A549 (cell line): ENCODE measurements at regions not wholly inside any gene's neighbourhood (a gene's known extent, or its start where the extent isn't known, plus 50 kb on each side); places are given as distances from the start of the nearest gene placed in this dataset.

Source experiments
- ATAC-seq, 2 experiments: fragments of 200-7000 bp in 1 of 2; fragments of >200 bp in 1 of 2; cut with Nextera tagmentation in 1 of 2; cut with Tn5 transposase in 1 of 2; 3 replicates each; pipeline versions ENCODE4 v1.8.0 to v1.9.1; 2018 to 2020; ENCODE audit warnings: mild to moderate bottlenecking in 1 of 2, moderate library complexity in 1 of 2
- CTCF ChIA-PET: fragments of 300-600 bp; sonication (Branson Sonifier 250); formaldehyde crosslinking; extraction: SDS; loops from one replicate; lab custom pipeline; 2021; ENCODE audit warnings: antibody characterized with exemption, inconsistent platforms; lab: Yijun Ruan, JAX
- POLR2A ChIA-PET: fragments of 350-600 bp; formaldehyde crosslinking; extraction: SDS; loops from one replicate; lab custom pipeline; 2021; ENCODE audit warnings: antibody characterized with exemption, inconsistent platforms; lab: Yijun Ruan, JAX
- DNase-seq, 2 experiments: peaks; one replicate each; pipeline versions ENCODE4 v3.0.0 to v3.0.0-alpha.2; 2011 to 2016; ENCODE audit warnings: low read depth in 1 of 2, low spot score in 1 of 2
- FAIRE-seq: peaks from 2 replicates; lab custom pipeline; 2011; peaks lifted over from hg19 to GRCh38; lab: Jason Lieb, UNC
- H3K27ac ChIP-seq, 2 experiments: fragments of >200 bp; sonication (Bioruptor Twin); formaldehyde crosslinking; 3 replicates each; pipeline ENCODE4 v1.5.1; 2016 to 2017
- H3K4me1 ChIP-seq: fragments of >200 bp; sonication (Bioruptor Twin); formaldehyde crosslinking; 3 replicates; pipeline ENCODE4 v1.6.1; 2016
- H3K4me2 ChIP-seq: fragments of >200 bp; sonication (Bioruptor Twin); formaldehyde crosslinking; 3 replicates; pipeline ENCODE4 v1.6.1; 2016
- H3K4me3 ChIP-seq: fragments of >200 bp; sonication (Bioruptor Twin); formaldehyde crosslinking; 3 replicates; pipeline ENCODE4 v1.5.1; 2016
- H3K9me3 ChIP-seq: fragments of >200 bp; sonication (Bioruptor Twin); formaldehyde crosslinking; 3 replicates; pipeline ENCODE4 v1.6.1; 2016
- CHD4 ChIP-seq: fragments of 200-600 bp; sonication (generic); IDR thresholded peaks from 2 replicates; pipeline ENCODE4 v1.6.1; 2016; ENCODE audit warnings: antibody characterized with exemption, mild to moderate bottlenecking, borderline replicate concordance
- EHF ChIP-seq: fragments of 250-450 bp; sonication (Bioruptor Pico); IDR thresholded peaks from 2 replicates; pipeline ENCODE4 v1.5.0; 2020; ENCODE audit warnings: mild to moderate bottlenecking
- ESRRA ChIP-seq: fragments of 150-350 bp; IDR thresholded peaks from 2 replicates; pipeline ENCODE4 v1.6.1; 2014; ENCODE audit warnings: mild to moderate bottlenecking, low read length, borderline replicate concordance
- FOSB ChIP-seq: fragments of 250-450 bp; sonication (Bioruptor Pico); IDR thresholded peaks from 2 replicates; pipeline ENCODE4 v1.5.0; 2020; ENCODE audit warnings: mild to moderate bottlenecking, moderate library complexity
- FOSL2 ChIP-seq, 2 experiments: fragments of 450-650 bp in 1 of 2; fragments of >200 bp in 1 of 2; sonication (Bioruptor Twin) in 1 of 2; formaldehyde crosslinking; IDR thresholded peaks; 2 replicates each; pipeline versions ENCODE4 v1.5.0 to v1.6.1; 2016 to 2020; ENCODE audit warnings: mild to moderate bottlenecking in 1 of 2, moderate library complexity in 1 of 2
- HOXA7 ChIP-seq: fragments of 250-450 bp; sonication (Bioruptor Pico); IDR thresholded peaks from 2 replicates; pipeline ENCODE4 v1.5.0; 2020; ENCODE audit warnings: mild to moderate bottlenecking, moderate library complexity
- HOXB13 ChIP-seq: fragments of 250-450 bp; sonication (Bioruptor Pico); IDR thresholded peaks from 2 replicates; pipeline ENCODE4 v1.5.0; 2020; ENCODE audit warnings: low read depth, mild to moderate bottlenecking, moderate library complexity
- KDM1A ChIP-seq: fragments of 200-600 bp; sonication (generic); IDR thresholded peaks from 2 replicates; pipeline ENCODE4 v1.6.1; 2016; ENCODE audit warnings: low read depth, mild to moderate bottlenecking
- NPAS2 ChIP-seq: fragments of 250-450 bp; sonication (Bioruptor Pico); IDR thresholded peaks from 2 replicates; pipeline ENCODE4 v1.8.0; 2022; ENCODE audit warnings: mild to moderate bottlenecking, moderate library complexity, borderline replicate concordance
- NR3C1 ChIP-seq: fragments of >200 bp; sonication (Bioruptor Twin); formaldehyde crosslinking; IDR thresholded peaks from 3 replicates; pipeline ENCODE4 v1.6.1; 2017
- POLR2AphosphoS2 ChIP-seq: conservative IDR thresholded peaks from 2 replicates; pipeline ENCODE4 v1.6.1; 2012; ENCODE audit warnings: low read length, improper control_type of control experiment, inconsistent platforms
- RCOR1 ChIP-seq: fragments of 150-350 bp; IDR thresholded peaks from 2 replicates; pipeline ENCODE4 v1.6.1; 2014; ENCODE audit warnings: antibody characterized with exemption, low read length, low read depth
- SMC3 ChIP-seq: fragments of >200 bp; sonication (Bioruptor Twin); formaldehyde crosslinking; IDR thresholded peaks from 3 replicates; pipeline ENCODE4 v1.6.1; 2018; ENCODE audit warnings: inconsistent platforms
- TFCP2L1 ChIP-seq: fragments of 250-450 bp; sonication (Bioruptor Pico); IDR thresholded peaks from 2 replicates; pipeline ENCODE4 v1.5.0; 2021; ENCODE audit warnings: mild to moderate bottlenecking
- ZC3H11A ChIP-seq: fragments of 450-650 bp; IDR thresholded peaks from 2 replicates; pipeline ENCODE4 v1.6.1; 2014; ENCODE audit warnings: antibody characterized with exemption, mild to moderate bottlenecking
- ZFP36 ChIP-seq: fragments of 450-650 bp; IDR thresholded peaks from 2 replicates; pipeline ENCODE4 v1.6.1; 2014; ENCODE audit warnings: borderline replicate concordance; ENCODE audit not compliant: partially characterized antibody
- ZSCAN20 ChIP-seq: fragments of 250-450 bp; sonication (Bioruptor Pico); IDR thresholded peaks from 2 replicates; pipeline ENCODE4 v1.8.0; 2022; ENCODE audit warnings: mild to moderate bottlenecking, moderate library complexity
- WGBS: methylation state at CpG from one replicate; pipeline ENCODE4 v1.1.6; 2017; ENCODE audit errors: missing lambda C conversion rate; 5-methylcytosine and 5-hydroxymethylcytosine counted together
- TF ChIP-seq, protein P1 (sequence below): fragments of 250-450 bp; sonication (Bioruptor Pico); IDR thresholded peaks from 2 replicates; pipeline ENCODE4 v1.5.0; 2020; ENCODE audit warnings: low read depth, mild to moderate bottlenecking, moderate library complexity
- TF ChIP-seq, protein P2 (sequence below): IDR thresholded peaks from 2 replicates; pipeline ENCODE4 v1.6.1; 2012
- TF ChIP-seq, protein P3 (sequence below): fragments of 150-350 bp; IDR thresholded peaks from 2 replicates; pipeline ENCODE4 v1.6.1; 2014; ENCODE audit warnings: low read depth, mild to moderate bottlenecking, low read length
- TF ChIP-seq, protein P4 (sequence below): IDR thresholded peaks from 2 replicates; pipeline ENCODE4 v1.6.1; 2012; ENCODE audit warnings: low read depth, borderline replicate concordance
- TF ChIP-seq, protein P5 (sequence below): fragments of 200-600 bp; sonication (generic); IDR thresholded peaks from 2 replicates; pipeline ENCODE4 v1.6.1; 2016; ENCODE audit warnings: antibody characterized with exemption, mild to moderate bottlenecking, moderate library complexity
- TF ChIP-seq, protein P6 (sequence below): IDR thresholded peaks from 2 replicates; pipeline ENCODE4 v1.6.1; 2012

DNA sequence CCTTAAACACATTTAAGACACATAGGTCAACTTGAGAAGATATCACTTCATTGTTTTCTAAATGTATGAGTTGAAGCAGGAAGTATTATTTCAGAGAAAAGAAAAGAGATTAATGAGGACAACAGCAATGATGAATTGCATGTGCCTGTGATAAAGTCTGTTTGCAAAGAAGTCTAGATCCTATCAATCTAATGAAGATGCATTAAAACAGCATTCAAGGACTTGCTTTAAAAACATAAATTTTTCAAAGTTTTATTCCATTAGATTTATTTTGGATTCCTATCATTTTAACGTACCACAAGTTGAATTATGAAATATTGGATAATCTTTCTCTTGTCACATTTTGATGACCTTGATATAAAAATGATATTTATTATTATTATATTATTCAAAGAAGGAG, 642.5 kb upstream of the CCDC54 start:
- no peak overlapping the region for H3K4me2 ChIP-seq
- DNase-seq: no peak
- H3K9me3 ChIP-seq: no peaks in the 10 kb centered on the region
- TF ChIP-seq, protein P1, sequence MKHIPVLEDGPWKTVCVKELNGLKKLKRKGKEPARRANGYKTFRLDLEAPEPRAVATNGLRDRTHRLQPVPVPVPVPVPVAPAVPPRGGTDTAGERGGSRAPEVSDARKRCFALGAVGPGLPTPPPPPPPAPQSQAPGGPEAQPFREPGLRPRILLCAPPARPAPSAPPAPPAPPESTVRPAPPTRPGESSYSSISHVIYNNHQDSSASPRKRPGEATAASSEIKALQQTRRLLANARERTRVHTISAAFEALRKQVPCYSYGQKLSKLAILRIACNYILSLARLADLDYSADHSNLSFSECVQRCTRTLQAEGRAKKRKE (CRISPR knock-in tag): no peak
- TF ChIP-seq, protein P2, sequence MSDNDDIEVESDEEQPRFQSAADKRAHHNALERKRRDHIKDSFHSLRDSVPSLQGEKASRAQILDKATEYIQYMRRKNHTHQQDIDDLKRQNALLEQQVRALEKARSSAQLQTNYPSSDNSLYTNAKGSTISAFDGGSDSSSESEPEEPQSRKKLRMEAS: no peak
- no peak for TF ChIP-seq POLR2AphosphoS2
- TF ChIP-seq ESRRA: no peak
- no peak for TF ChIP-seq ZSCAN20 (CRISPR knock-in tag)
- no peak for TF ChIP-seq KDM1A
- TF ChIP-seq FOSL2 (IDR thresholded peaks at IDR 0.05): no peak
- TF ChIP-seq FOSL2 (CRISPR knock-in tag; IDR thresholded peaks at IDR 0.05): no peak
- TF ChIP-seq EHF (CRISPR knock-in tag): no peak
- no peak for TF ChIP-seq FOSB (CRISPR knock-in tag)
- TF ChIP-seq CHD4: no peak
- TF ChIP-seq, all 56 proteins: peak for 0
- WGBS: 65% methylated on average over 1 of the region's 1 CpG
- H3K4me1 ChIP-seq: no peaks in the 10 kb centered on the region
- ChIA-PET POLR2A (no interaction called here), CTCF (no interaction called here)
- no peak for ATAC-seq
- no peak for FAIRE-seq
- no peak overlapping the region for H3K27ac ChIP-seq
- no peak overlapping the region for H3K4me3 ChIP-seq

DNA sequence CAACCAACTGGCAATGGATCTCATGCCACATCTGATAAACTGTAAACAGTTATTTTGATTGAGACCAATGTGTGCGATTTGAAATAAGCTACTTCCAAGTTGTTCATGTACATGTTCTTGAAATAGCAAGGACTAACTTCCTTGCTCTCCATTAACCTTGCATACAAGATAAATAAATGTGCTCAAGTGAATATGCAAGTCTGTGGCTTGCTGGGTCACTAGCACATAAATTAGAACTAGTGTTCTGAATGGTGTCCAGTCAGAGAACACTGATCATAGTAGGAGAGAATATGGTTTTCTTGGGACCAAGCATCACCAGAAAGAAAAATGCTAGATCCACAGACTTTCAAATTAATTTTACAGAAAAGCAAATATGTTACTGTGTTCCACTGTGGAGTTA, 640.0 kb upstream of the CCDC54 start:
- no peak overlapping the region for H3K4me2 ChIP-seq
- FAIRE-seq: no peak
- ATAC-seq: no peak
- no peak for TF ChIP-seq HOXB13 (CRISPR knock-in tag)
- TF ChIP-seq, protein P3, sequence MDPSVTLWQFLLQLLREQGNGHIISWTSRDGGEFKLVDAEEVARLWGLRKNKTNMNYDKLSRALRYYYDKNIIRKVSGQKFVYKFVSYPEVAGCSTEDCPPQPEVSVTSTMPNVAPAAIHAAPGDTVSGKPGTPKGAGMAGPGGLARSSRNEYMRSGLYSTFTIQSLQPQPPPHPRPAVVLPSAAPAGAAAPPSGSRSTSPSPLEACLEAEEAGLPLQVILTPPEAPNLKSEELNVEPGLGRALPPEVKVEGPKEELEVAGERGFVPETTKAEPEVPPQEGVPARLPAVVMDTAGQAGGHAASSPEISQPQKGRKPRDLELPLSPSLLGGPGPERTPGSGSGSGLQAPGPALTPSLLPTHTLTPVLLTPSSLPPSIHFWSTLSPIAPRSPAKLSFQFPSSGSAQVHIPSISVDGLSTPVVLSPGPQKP: no peak
- TF ChIP-seq FOSB (CRISPR knock-in tag): no peak
- TF ChIP-seq TFCP2L1: no peak
- no peak for TF ChIP-seq ESRRA
- no peak for TF ChIP-seq SMC3
- TF ChIP-seq NR3C1: no peak
- TF ChIP-seq FOSL2 (IDR thresholded peaks at IDR 0.05): no peak
- no peak for TF ChIP-seq FOSL2 (CRISPR knock-in tag; IDR thresholded peaks at IDR 0.05)
- TF ChIP-seq ZC3H11A: no peak
- TF ChIP-seq, protein P4, sequence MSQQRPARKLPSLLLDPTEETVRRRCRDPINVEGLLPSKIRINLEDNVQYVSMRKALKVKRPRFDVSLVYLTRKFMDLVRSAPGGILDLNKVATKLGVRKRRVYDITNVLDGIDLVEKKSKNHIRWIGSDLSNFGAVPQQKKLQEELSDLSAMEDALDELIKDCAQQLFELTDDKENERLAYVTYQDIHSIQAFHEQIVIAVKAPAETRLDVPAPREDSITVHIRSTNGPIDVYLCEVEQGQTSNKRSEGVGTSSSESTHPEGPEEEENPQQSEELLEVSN: no peak
- no peaks in the 10 kb centered on the region for H3K4me1 ChIP-seq
- no peak for DNase-seq
- CTCF ChIA-PET: no interaction called here
- H3K4me3 ChIP-seq: no peak overlapping the region
- no peaks in the 10 kb centered on the region for H3K9me3 ChIP-seq
- H3K27ac ChIP-seq: no peak overlapping the region
- WGBS: 68% methylated on average over 1 of the region's 1 CpG
- POLR2A ChIA-PET: no interaction called here

DNA sequence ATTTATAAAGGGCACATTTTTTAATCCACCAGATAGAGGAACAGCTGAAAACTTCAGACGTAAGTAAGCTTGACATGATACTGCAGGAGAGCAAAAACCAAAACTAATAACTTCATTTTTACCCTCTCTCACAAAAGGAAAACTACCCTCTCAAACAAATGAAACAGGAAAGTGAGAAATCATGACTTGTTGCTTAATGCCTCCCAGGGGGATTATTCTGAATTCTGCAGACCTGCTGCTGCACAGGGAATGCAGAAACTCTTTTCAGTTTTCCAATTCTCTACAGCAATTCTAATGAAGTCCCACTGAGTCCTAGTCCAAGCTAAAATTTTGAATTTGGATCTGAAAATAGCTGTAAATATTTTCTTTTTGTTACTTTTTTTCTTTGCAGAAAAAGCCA, 637.1 kb upstream of the CCDC54 start:
- Histone ChIP-seq H3K4me1 (no peaks in the 10 kb centered on the region), H3K27ac (no peak overlapping the region), H3K4me2 (no peak overlapping the region), H3K9me3 (no peaks in the 10 kb centered on the region), H3K4me3 (no peak overlapping the region)
- DNase-seq (no peak), FAIRE-seq (no peak), ATAC-seq (no peak)
- ChIA-PET POLR2A (no interaction called here), CTCF (no interaction called here)
- WGBS: 51% methylated on average over 1 of the region's 1 CpG
- no peak for TF ChIP-seq HOXA7 (CRISPR knock-in tag)
- no peak for TF ChIP-seq TFCP2L1
- TF ChIP-seq, protein P5, sequence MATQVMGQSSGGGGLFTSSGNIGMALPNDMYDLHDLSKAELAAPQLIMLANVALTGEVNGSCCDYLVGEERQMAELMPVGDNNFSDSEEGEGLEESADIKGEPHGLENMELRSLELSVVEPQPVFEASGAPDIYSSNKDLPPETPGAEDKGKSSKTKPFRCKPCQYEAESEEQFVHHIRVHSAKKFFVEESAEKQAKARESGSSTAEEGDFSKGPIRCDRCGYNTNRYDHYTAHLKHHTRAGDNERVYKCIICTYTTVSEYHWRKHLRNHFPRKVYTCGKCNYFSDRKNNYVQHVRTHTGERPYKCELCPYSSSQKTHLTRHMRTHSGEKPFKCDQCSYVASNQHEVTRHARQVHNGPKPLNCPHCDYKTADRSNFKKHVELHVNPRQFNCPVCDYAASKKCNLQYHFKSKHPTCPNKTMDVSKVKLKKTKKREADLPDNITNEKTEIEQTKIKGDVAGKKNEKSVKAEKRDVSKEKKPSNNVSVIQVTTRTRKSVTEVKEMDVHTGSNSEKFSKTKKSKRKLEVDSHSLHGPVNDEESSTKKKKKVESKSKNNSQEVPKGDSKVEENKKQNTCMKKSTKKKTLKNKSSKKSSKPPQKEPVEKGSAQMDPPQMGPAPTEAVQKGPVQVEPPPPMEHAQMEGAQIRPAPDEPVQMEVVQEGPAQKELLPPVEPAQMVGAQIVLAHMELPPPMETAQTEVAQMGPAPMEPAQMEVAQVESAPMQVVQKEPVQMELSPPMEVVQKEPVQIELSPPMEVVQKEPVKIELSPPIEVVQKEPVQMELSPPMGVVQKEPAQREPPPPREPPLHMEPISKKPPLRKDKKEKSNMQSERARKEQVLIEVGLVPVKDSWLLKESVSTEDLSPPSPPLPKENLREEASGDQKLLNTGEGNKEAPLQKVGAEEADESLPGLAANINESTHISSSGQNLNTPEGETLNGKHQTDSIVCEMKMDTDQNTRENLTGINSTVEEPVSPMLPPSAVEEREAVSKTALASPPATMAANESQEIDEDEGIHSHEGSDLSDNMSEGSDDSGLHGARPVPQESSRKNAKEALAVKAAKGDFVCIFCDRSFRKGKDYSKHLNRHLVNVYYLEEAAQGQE: no peak
- TF ChIP-seq ZFP36: no peak
- no peak for TF ChIP-seq EHF (CRISPR knock-in tag)
- no peak for TF ChIP-seq NPAS2
- TF ChIP-seq, protein P6, sequence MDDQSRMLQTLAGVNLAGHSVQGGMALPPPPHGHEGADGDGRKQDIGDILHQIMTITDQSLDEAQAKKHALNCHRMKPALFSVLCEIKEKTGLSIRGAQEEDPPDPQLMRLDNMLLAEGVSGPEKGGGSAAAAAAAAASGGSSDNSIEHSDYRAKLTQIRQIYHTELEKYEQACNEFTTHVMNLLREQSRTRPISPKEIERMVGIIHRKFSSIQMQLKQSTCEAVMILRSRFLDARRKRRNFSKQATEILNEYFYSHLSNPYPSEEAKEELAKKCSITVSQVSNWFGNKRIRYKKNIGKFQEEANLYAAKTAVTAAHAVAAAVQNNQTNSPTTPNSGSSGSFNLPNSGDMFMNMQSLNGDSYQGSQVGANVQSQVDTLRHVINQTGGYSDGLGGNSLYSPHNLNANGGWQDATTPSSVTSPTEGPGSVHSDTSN: no peak
- TF ChIP-seq RCOR1: no peak
